HG03378 (cell line): ENCODE measurements at regions not wholly inside any gene's neighbourhood (a gene's known extent, or its start where the extent isn't known, plus 50 kb on each side); places are given as distances from the start of the nearest gene placed in this dataset.

Experiments used
- ATAC-seq: cut with Tn5 transposase; IDR thresholded peaks from one replicate; pipeline ENCODE4 v1.9.1; 2021; ENCODE audit warnings: mild to moderate bottlenecking, moderate library complexity; ENCODE audit not compliant: unreplicated experiment

GRCh38 chr18:11553098-11553940, 56.1 kb upstream of the SLC35G4 start:
- peak; percentile 75 for ATAC-seq

- ATAC-seq = no peak
These were observed 60.4 kb upstream of the SLC35G4 start for GRCh38 chr18:11548916-11549551.

- no peak for ATAC-seq
These were observed 61.0 kb upstream of the SLC35G4 start for GRCh38 chr18:11548396-11548795.

DNA sequence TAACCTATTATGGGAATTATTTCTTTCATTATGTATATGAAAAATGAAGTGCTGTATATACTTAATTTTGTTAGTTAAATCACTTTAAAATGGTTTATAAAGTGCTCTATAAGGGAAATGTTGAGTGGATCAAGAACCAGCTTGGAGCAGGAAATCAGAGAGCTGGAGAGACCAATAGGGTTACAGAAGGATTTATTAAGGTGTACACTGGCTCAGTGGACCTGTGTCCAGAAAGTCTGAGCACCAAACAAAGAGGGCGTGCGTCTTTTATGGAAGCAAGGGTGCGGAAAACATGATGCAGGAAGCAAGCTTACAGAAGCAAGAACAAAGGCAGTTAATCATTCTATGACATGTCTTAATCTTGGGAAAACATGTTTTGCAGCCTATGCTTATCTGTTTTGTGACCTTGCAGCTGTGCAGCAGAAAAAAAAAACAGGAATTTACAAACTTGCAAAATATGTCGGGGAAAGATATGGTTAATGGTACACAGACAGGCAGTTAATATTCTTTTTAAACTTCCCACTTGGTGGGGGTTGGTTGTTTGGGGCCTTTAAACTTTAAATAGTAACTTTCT, 65.2 kb upstream of the SLC35G4 start:
- ATAC-seq = no peak

DNA sequence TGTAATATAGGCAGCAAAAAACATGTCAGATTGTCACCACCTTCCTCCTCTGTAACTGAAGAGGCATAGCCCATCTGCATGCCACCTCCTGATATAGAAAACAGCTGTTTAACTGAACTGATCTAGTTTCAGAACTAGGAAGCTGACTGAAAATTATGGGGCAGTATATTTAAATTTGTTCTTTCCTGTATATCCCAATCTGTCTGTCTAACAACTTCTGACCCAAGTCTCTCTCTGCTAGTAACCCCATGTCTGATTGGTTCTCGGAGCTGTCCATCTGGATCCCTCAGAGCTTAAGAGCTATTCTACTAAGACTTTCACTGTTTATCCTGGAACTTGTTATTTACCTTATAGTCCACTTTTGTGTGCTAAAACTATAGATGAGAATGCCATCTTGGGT, 68.2 kb upstream of the SLC35G4 start:
- ATAC-seq = no peak

GRCh38 chr18:11533942-11534496, 75.4 kb upstream of the SLC35G4 start:
- no peak for ATAC-seq

- no peak for ATAC-seq
These were observed 75.9 kb upstream of the SLC35G4 start for GRCh38 chr18:11533513-11533890.

- no peak for ATAC-seq
These were observed 76.5 kb upstream of the SLC35G4 start for GRCh38 chr18:11532758-11533512.

DNA sequence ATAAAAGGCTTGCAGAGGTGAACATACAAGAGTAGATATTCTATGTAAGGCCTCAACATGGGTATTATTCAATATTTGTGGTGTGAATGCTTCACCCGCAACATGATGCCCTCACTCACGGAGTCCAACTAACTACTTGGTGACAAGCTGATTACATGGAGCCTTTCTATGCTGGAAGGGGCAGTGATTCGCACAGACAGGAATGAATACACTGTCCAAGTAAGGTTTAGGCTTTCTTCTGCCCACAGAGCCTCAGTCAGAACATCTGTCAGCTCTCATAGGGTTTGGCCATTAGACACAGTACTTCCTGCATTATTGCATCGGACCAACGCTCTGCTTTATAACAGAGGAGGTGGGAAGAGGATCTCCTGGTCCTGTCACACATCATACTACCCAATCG, 80.3 kb upstream of the SLC35G4 start:
- ATAC-seq = no peak

DNA sequence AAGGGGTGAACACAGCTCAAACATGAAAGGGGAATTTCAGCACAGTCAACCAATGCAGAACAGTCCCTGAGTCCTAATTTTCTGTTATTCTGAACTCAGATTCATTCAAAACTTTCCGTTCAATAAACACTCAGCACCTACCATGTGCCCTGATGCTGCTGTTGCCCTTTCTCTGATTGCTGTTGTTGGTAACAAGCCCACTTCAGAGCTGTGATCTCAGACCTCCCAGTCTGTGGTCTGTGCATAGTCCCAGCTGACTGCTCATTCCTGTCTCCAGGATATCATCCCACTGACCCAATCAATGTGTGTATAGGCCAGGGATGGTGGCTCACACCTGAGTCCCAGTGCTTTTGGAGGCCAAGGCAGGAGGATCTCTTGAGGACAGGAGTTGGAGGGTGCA, 82.7 kb upstream of the SLC35G4 start:
- no peak for ATAC-seq

GRCh38 chr18:11523804-11524203, 85.6 kb upstream of the SLC35G4 start:
- ATAC-seq = no peak

- ATAC-seq = no peak
These were observed 86.4 kb upstream of the SLC35G4 start for GRCh38 chr18:11522992-11523391.

DNA sequence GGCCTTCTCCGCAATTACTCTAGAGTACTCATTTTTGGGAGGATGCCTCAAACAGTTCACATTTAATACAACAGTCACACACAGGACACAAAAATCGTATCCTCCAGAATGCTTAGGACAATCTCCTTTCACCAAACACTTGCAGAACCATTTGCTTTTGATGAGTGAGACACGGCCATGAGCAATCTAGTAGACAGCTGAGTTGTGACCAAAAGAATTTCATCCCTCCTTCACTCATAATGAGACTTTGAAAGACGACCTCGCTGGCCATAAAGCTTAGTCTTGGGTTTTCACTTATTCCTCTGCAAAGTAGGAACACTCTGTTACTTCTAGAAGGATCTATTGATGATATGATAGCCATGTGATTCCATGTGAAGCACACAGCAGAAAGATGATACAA, 87.5 kb upstream of the SLC35G4 start:
- no peak for ATAC-seq

DNA sequence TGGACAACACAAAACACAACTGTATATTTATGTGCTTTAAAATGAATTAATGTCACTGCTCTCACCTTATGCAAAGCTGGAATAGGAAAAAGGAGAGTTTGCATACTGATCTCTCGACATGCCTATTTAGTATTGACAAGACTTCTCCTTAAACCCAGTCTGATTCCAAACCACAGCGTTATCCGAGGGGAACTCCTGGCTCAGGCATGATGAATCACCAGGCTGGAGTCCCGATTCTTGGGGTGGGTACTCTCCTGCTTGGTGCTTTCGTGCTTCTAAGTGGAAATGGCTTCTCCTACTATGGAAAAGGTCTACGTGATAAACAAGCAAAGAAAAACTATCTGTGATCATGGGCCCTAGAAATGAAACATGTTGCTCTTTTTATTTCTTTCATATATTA, 88.9 kb upstream of the SLC35G4 start:
- ATAC-seq = no peak

DNA sequence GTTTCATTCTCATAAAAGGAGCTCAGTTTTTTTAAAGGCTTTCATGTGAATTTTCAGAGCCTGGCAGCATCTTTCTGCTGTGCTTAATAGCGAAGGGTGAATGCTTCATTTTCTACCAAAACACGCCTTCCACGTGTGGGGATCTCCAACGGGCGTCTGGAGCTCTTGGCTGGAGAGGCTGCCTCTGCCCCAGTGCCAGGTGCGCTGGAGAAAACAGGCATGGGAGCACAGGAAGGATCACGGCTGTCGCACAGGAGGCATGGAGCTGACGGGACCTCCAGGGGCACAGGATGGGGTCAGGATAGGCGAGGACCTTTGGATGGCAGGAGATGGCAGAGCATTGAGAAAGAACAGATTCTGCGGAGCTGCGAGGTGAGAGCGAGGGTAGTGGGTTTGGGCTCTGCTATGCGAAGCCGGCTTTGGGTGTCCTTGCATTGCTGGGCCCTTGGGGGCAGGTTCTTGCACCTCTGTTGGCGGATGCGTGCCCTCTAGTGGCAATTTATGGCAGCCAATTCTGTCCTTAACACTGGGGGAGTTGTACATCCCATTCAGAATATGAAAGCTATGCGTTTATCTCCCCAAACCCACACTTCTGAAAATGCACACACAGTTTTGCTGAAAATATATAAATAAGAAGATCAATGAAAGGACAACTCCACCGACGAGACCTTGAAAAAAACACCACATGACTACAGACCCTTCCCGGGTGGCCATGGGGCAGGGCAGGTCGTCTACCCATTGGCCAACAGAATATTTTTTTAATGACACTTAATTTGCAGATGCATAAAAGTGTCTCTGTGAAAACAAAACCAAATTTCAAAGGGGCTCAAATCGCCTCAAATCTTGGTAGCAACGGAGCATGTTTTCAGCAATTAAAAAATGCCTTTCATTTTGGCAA, 90.4 kb upstream of the SLC35G4 start:
- ATAC-seq = peak; percentile 75

DNA sequence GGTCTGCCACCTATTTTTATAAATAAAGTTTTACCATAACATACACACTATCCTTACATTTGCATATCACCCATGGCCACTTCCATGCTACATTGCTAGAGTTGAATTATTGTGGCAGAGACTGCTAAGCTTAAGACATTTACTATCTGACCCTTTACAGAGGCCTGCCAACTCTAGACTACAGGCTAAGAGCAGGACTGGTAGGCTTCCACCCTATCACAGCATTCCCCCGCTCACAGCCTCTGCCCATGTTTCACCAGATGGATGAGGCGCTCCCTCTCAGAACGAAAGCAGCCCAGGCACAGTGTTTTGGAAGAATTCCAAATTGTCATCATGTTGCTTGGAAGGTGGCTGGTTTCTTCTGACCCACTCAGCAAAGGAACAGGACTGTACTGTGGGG, 91.7 kb upstream of the SLC35G4 start:
- no peak for ATAC-seq

- no peak for ATAC-seq
These were observed 92.5 kb upstream of the SLC35G4 start for GRCh38 chr18:11516751-11517503.

DNA sequence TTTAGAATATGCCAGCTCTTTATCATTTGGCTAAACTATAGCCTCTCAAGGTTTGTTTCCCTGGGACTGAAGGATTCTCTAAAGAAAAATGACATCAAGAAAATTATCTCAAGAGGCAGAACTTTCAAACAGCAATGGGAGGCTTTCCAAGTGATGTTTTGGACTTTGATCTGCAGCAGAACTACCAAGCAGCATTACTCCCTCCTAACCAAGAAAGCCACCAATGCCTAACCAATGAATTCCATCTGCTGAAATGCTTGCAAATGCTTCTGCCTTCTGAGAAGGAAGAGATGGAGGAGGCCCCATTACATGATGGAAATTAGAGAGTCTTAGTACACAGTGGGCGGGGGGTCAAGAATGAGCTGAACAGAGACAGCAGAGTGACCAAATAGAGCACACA, 95.1 kb upstream of the SLC35G4 start:
- no peak for ATAC-seq
